ENCODE measurements at regions not wholly inside any gene's neighbourhood (a gene's known extent, or its start where the extent isn't known, plus 50 kb on each side); places are given as distances from the start of the nearest gene placed in this dataset.

- POLR2A ChIA-PET = no interaction called here
These were observed 237.2 kb upstream of the ADAMTS9 start for GRCh38 chr3:64924961-64925360.

More at GRCh38 chr3:64924961-64925360, 237.2 kb upstream of the ADAMTS9 start:
- H3K9me3 ChIP-seq (ENCODE audit: control insufficient read depth in 1 of 2, insufficient read depth in 1 of 2, low read depth in 1 of 2, low read length in 2 of 2) = no peaks in the 10 kb centered on the region
- intact Hi-C loops (cut with micrococcal nuclease) = no loop called here
- H2AFZ ChIP-seq (ENCODE audit: low read depth, low read length, poor library complexity, severe bottlenecking) = no peak overlapping the region
- no peaks in the 10 kb centered on the region for H4K20me1 ChIP-seq (ENCODE audit: insufficient read depth)
- H3K9me2 ChIP-seq (ENCODE audit: insufficient read depth) = no peaks in the 10 kb centered on the region
- ChIA-PET CTCF (no interaction called here), RAD21 (ENCODE audit: low non-redundant PET in 1 of 2, low total read pairs in 2 of 2, uncharacterized antibody in 2 of 2, unreplicated experiment in 2 of 2) (no interaction called here)
- no peaks in the 10 kb centered on the region for H3K4me1 ChIP-seq (ENCODE audit: control insufficient read depth in 1 of 2, insufficient read depth in 2 of 2, low read length in 2 of 2)
- H3K36me3 ChIP-seq (ENCODE audit: control insufficient read depth in 1 of 2, insufficient read depth in 2 of 2, low read length in 2 of 2) = no peaks in the 10 kb centered on the region
- no peak for DNase-seq (ENCODE audit: low read depth, low spot score)
- no peak overlapping the region for H3K9ac ChIP-seq (ENCODE audit: low read length)
- no peak for ATAC-seq
- TF ChIP-seq JUND (IDR thresholded peaks at IDR 0.05) = no peak
- TF ChIP-seq, protein P1, sequence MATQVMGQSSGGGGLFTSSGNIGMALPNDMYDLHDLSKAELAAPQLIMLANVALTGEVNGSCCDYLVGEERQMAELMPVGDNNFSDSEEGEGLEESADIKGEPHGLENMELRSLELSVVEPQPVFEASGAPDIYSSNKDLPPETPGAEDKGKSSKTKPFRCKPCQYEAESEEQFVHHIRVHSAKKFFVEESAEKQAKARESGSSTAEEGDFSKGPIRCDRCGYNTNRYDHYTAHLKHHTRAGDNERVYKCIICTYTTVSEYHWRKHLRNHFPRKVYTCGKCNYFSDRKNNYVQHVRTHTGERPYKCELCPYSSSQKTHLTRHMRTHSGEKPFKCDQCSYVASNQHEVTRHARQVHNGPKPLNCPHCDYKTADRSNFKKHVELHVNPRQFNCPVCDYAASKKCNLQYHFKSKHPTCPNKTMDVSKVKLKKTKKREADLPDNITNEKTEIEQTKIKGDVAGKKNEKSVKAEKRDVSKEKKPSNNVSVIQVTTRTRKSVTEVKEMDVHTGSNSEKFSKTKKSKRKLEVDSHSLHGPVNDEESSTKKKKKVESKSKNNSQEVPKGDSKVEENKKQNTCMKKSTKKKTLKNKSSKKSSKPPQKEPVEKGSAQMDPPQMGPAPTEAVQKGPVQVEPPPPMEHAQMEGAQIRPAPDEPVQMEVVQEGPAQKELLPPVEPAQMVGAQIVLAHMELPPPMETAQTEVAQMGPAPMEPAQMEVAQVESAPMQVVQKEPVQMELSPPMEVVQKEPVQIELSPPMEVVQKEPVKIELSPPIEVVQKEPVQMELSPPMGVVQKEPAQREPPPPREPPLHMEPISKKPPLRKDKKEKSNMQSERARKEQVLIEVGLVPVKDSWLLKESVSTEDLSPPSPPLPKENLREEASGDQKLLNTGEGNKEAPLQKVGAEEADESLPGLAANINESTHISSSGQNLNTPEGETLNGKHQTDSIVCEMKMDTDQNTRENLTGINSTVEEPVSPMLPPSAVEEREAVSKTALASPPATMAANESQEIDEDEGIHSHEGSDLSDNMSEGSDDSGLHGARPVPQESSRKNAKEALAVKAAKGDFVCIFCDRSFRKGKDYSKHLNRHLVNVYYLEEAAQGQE (IDR thresholded peaks at IDR 0.05; ENCODE audit: low read depth) = no peak
- no peak for TF ChIP-seq RAD21 (IDR thresholded peaks at IDR 0.05; ENCODE audit: low read depth)
- no peak for TF ChIP-seq SRF (IDR thresholded peaks at IDR 0.05; ENCODE audit: low read depth)
- no peak for TF ChIP-seq CTCF (IDR thresholded peaks at IDR 0.05 in 2 of 3, conservative IDR thresholded peaks at IDR 0.05 in 1 of 3; ENCODE audit: borderline replicate concordance in 1 of 3, insufficient read depth in 1 of 3, low read depth in 2 of 3, low read length in 2 of 3)
- TF ChIP-seq SIN3A (IDR thresholded peaks at IDR 0.05; ENCODE audit: low read depth) = no peak
- TF ChIP-seq ELF1 (IDR thresholded peaks at IDR 0.05; ENCODE audit: borderline replicate concordance, low read depth) = no peak
- TF ChIP-seq TCF7L2 (IDR thresholded peaks at IDR 0.05; ENCODE audit: borderline replicate concordance, extremely low read depth, insufficient read depth, insufficient read length) = no peak
- no peak overlapping the region for H3K4me2 ChIP-seq (ENCODE audit: low read length)
- BruUV-seq (replicated peaks) = no TSS peak
- H3K27me3 ChIP-seq (ENCODE audit: insufficient read depth, low read length) = peaks cover 12% of the 10 kb centered on the region; the same call in 1 of the 2 replicates
- H3K4me3 ChIP-seq (replicated peaks in 1 of 2; ENCODE audit: low read depth in 1 of 2, low read length in 2 of 2) = no peak overlapping the region
- no peak overlapping the region for H3K27ac ChIP-seq (ENCODE audit: low read depth, low read length)
- H3K79me2 ChIP-seq (ENCODE audit: insufficient read depth, low read length) = no peaks in the 10 kb centered on the region
